ENCODE measurements at regions not wholly inside any gene's neighbourhood (a gene's known extent, or its start where the extent isn't known, plus 50 kb on each side); places are given as distances from the start of the nearest gene placed in this dataset.

- H2AFZ ChIP-seq (ENCODE audit: low read depth) = no peak overlapping the region
- H3K79me2 ChIP-seq (ENCODE audit: insufficient read depth, low read depth) = no peaks in the 10 kb centered on the region
- no peaks in the 10 kb centered on the region for H3K27me3 ChIP-seq (ENCODE audit: insufficient read depth, low read depth)
- H3K9ac ChIP-seq = no peak overlapping the region
- H3K4me2 ChIP-seq = no peak overlapping the region
- no peak overlapping the region for H3K4me3 ChIP-seq (IDR thresholded peaks at IDR 0.05; ENCODE audit: insufficient read depth, low read depth, low read length)
- H3K36me3 ChIP-seq (ENCODE audit: insufficient read depth) = no peaks in the 10 kb centered on the region
- TF ChIP-seq CTCF (conservative IDR thresholded peaks at IDR 0.05; ENCODE audit: low read depth, low read length) = no peak
- no peak overlapping the region for H3K27ac ChIP-seq
- no peaks in the 10 kb centered on the region for H3K4me1 ChIP-seq (ENCODE audit: low read depth, poor library complexity, severe bottlenecking)
- no peaks in the 10 kb centered on the region for H4K20me1 ChIP-seq (ENCODE audit: insufficient read depth)
These were observed 186.9 kb upstream of the HS3ST1 start for GRCh38 chr4:11615601-11616000.

- no peak overlapping the region for H3K9ac ChIP-seq
- H3K4me2 ChIP-seq = no peak overlapping the region
- no peak overlapping the region for H3K4me3 ChIP-seq (IDR thresholded peaks at IDR 0.05; ENCODE audit: insufficient read depth, low read depth, low read length)
- no peak overlapping the region for H3K27ac ChIP-seq
- TF ChIP-seq CTCF (conservative IDR thresholded peaks at IDR 0.05; ENCODE audit: low read depth, low read length) = no peak
- no peak overlapping the region for H2AFZ ChIP-seq (ENCODE audit: low read depth)
- no peaks in the 10 kb centered on the region for H3K4me1 ChIP-seq (ENCODE audit: low read depth, poor library complexity, severe bottlenecking)
- H4K20me1 ChIP-seq (ENCODE audit: insufficient read depth) = no peaks in the 10 kb centered on the region
- no peaks in the 10 kb centered on the region for H3K36me3 ChIP-seq (ENCODE audit: insufficient read depth)
- H3K79me2 ChIP-seq (ENCODE audit: insufficient read depth, low read depth) = no peaks in the 10 kb centered on the region
- no peaks in the 10 kb centered on the region for H3K27me3 ChIP-seq (ENCODE audit: insufficient read depth, low read depth)
These were observed 185.7 kb upstream of the HS3ST1 start for GRCh38 chr4:11614426-11614825.

GRCh38 chr4:11611868-11612267 lies 183.2 kb upstream of the HS3ST1 start:
- Histone ChIP-seq H3K27ac (no peak overlapping the region), H3K36me3 (ENCODE audit: insufficient read depth) (no peaks in the 10 kb centered on the region), H3K79me2 (ENCODE audit: insufficient read depth, low read depth) (no peaks in the 10 kb centered on the region), H2AFZ (ENCODE audit: low read depth) (no peak overlapping the region), H3K27me3 (ENCODE audit: insufficient read depth, low read depth) (no peaks in the 10 kb centered on the region), H3K4me3 (IDR thresholded peaks at IDR 0.05; ENCODE audit: insufficient read depth, low read depth, low read length) (no peak overlapping the region), H3K4me2 (no peak overlapping the region), H3K4me1 (ENCODE audit: low read depth, poor library complexity, severe bottlenecking) (no peaks in the 10 kb centered on the region), H3K9ac (no peak overlapping the region), H4K20me1 (ENCODE audit: insufficient read depth) (no peaks in the 10 kb centered on the region)
- TF ChIP-seq CTCF (conservative IDR thresholded peaks at IDR 0.05; ENCODE audit: low read depth, low read length) = no peak

- Histone ChIP-seq H3K27me3 (ENCODE audit: insufficient read depth, low read depth) (no peaks in the 10 kb centered on the region), H3K9ac (no peak overlapping the region), H3K27ac (no peak overlapping the region), H3K4me3 (IDR thresholded peaks at IDR 0.05; ENCODE audit: insufficient read depth, low read depth, low read length) (no peak overlapping the region), H2AFZ (ENCODE audit: low read depth) (no peak overlapping the region), H3K36me3 (ENCODE audit: insufficient read depth) (no peaks in the 10 kb centered on the region), H4K20me1 (ENCODE audit: insufficient read depth) (no peaks in the 10 kb centered on the region), H3K4me2 (no peak overlapping the region), H3K79me2 (ENCODE audit: insufficient read depth, low read depth) (no peaks in the 10 kb centered on the region), H3K4me1 (ENCODE audit: low read depth, poor library complexity, severe bottlenecking) (no peaks in the 10 kb centered on the region)
- no peak for TF ChIP-seq CTCF (conservative IDR thresholded peaks at IDR 0.05; ENCODE audit: low read depth, low read length)
These were observed 181.1 kb upstream of the HS3ST1 start for GRCh38 chr4:11609751-11610150.

GRCh38 chr4:11608992-11609391 lies 180.3 kb upstream of the HS3ST1 start:
- Histone ChIP-seq H3K79me2 (ENCODE audit: insufficient read depth, low read depth) (no peaks in the 10 kb centered on the region), H3K4me3 (IDR thresholded peaks at IDR 0.05; ENCODE audit: insufficient read depth, low read depth, low read length) (no peak overlapping the region), H2AFZ (ENCODE audit: low read depth) (no peak overlapping the region), H3K9ac (no peak overlapping the region), H3K4me2 (no peak overlapping the region), H3K36me3 (ENCODE audit: insufficient read depth) (no peaks in the 10 kb centered on the region), H3K27me3 (ENCODE audit: insufficient read depth, low read depth) (no peaks in the 10 kb centered on the region), H3K27ac (no peak overlapping the region), H4K20me1 (ENCODE audit: insufficient read depth) (no peaks in the 10 kb centered on the region), H3K4me1 (ENCODE audit: low read depth, poor library complexity, severe bottlenecking) (no peaks in the 10 kb centered on the region)
- no peak for TF ChIP-seq CTCF (conservative IDR thresholded peaks at IDR 0.05; ENCODE audit: low read depth, low read length)

Data from KMS-11 (cell line).